SU-DHL-6 (cell line): ENCODE measurements at regions not wholly inside any gene's neighbourhood (a gene's known extent, or its start where the extent isn't known, plus 50 kb on each side); places are given as distances from the start of the nearest gene placed in this dataset.

Source experiments
- H2AFZ ChIP-seq: fragments of 200-600 bp; sonication (generic); 2 replicates; pipeline ENCODE4 v1.6.1; 2014; ENCODE audit warnings: low read depth, mild to moderate bottlenecking, moderate library complexity, mixed read lengths, antibody characterized with exemption, low read length; ENCODE audit not compliant: severe bottlenecking
- H3F3A ChIP-seq: fragments of 200-600 bp; shearing (Covaris generic); 2 replicates; pipeline ENCODE4 v1.6.0; 2016; ENCODE audit warnings: antibody characterized with exemption, mild to moderate bottlenecking; ENCODE audit not compliant: insufficient read depth
- H3K27ac ChIP-seq: fragments of 200-600 bp; sonication (generic); 2 replicates; pipeline ENCODE4 v1.5.1; 2016; ENCODE audit warnings: low read depth, mild to moderate bottlenecking, low read length, moderate library complexity, mixed read lengths
- H3K27me3 ChIP-seq: fragments of 200-600 bp; sonication (generic), shearing (Covaris generic); 2 replicates; pipeline ENCODE4 v1.6.0; 2014; ENCODE audit warnings: mild to moderate bottlenecking, low read length
- H3K36me3 ChIP-seq: fragments of 200-600 bp; sonication (generic); 2 replicates; pipeline ENCODE4 v1.6.1; 2014; ENCODE audit warnings: mild to moderate bottlenecking, low read length, mixed read lengths
- H3K4me2 ChIP-seq: fragments of 300-600, 200-600 bp; shearing (Covaris generic), sonication (generic); 2 replicates; pipeline ENCODE4 v1.6.0; 2014; ENCODE audit warnings: low read length, low read depth, mild to moderate bottlenecking; ENCODE audit not compliant: poor library complexity, severe bottlenecking
- H3K4me3 ChIP-seq: fragments of 200-600 bp; sonication (generic); 2 replicates; pipeline ENCODE4 v1.5.1; 2014; ENCODE audit warnings: antibody characterized with exemption, low read length, mild to moderate bottlenecking, mixed read lengths; ENCODE audit not compliant: insufficient read depth, poor library complexity, severe bottlenecking
- H3K79me2 ChIP-seq: fragments of 200-600 bp; sonication (generic); 2 replicates; pipeline ENCODE4 v1.6.1; 2014; ENCODE audit warnings: mild to moderate bottlenecking, low read length, moderate library complexity; ENCODE audit not compliant: insufficient read depth
- H3K9ac ChIP-seq: fragments of 200-600 bp; sonication (generic); 2 replicates; pipeline ENCODE4 v1.7.0; 2014; ENCODE audit warnings: mild to moderate bottlenecking, low read length
- H3K9me2 ChIP-seq: fragments of 200-600 bp; sonication (generic); replicated peaks from 2 replicates; pipeline ENCODE4 v1.6.1; 2014; ENCODE audit warnings: low read length; ENCODE audit not compliant: insufficient read depth
- H3K9me3 ChIP-seq: fragments of 200-600 bp; sonication (generic); 2 replicates; pipeline ENCODE4 v1.6.1; 2014; ENCODE audit warnings: low read length, mixed read lengths; ENCODE audit not compliant: insufficient read depth
- H4K20me1 ChIP-seq: fragments of 200-600 bp; sonication (generic); 2 replicates; pipeline ENCODE4 v1.6.1; 2014; ENCODE audit warnings: low read depth, mild to moderate bottlenecking, antibody characterized with exemption, low read length, moderate library complexity, mixed read lengths
- CTCF ChIP-seq: fragments of 200-600 bp; sonication (generic); IDR thresholded peaks from one replicate; pipeline ENCODE4 v1.5.1; 2017; ENCODE audit warnings: antibody characterized with exemption, mild to moderate bottlenecking, low read length, moderate library complexity; ENCODE audit not compliant: insufficient read depth, poor library complexity, severe bottlenecking
- EZH2phosphoT487 ChIP-seq: fragments of 200-600 bp; sonication (generic), shearing (Covaris generic); conservative IDR thresholded peaks from 2 replicates; pipeline ENCODE4 v1.6.1; 2018; ENCODE audit warnings: mild to moderate bottlenecking, antibody characterized with exemption, low read length, moderate library complexity, mixed read lengths

GRCh38 chr18:29104671-29105070 is 927.7 kb upstream of the CDH2 start:
- Histone ChIP-seq H3K27ac (no peak overlapping the region), H3K27me3 (no peaks in the 10 kb centered on the region), H3K79me2 (no peaks in the 10 kb centered on the region), H3K4me2 (no peak overlapping the region), H4K20me1 (no peaks in the 10 kb centered on the region), H3K9ac (no peak overlapping the region), H3K4me3 (no peak overlapping the region), H3K9me2 (no peaks in the 10 kb centered on the region), H3F3A (no peaks in the 10 kb centered on the region), H3K9me3 (no peaks in the 10 kb centered on the region), H3K36me3 (no peaks in the 10 kb centered on the region), H2AFZ (no peak overlapping the region)
- no peak for TF ChIP-seq CTCF
- TF ChIP-seq EZH2phosphoT487 = no peak

- TF ChIP-seq CTCF (no peak), EZH2phosphoT487 (no peak)
- H3K27ac ChIP-seq = no peak overlapping the region
These were observed 927.3 kb upstream of the CDH2 start for GRCh38 chr18:29104227-29104626.

GRCh38 chr18:29096079-29096770 is 919.3 kb upstream of the CDH2 start:
- Histone ChIP-seq H3K27ac (no peak overlapping the region), H3K4me2 (no peak overlapping the region), H3K9me3 (0 out of 2 replicates have a peak, but pooled peaks cover 5% of the 10 kb centered on the region), H3F3A (no peaks in the 10 kb centered on the region), H4K20me1 (no peaks in the 10 kb centered on the region), H3K4me3 (no peak overlapping the region), H3K9me2 (no peaks in the 10 kb centered on the region), H3K9ac (no peak overlapping the region), H3K27me3 (no peaks in the 10 kb centered on the region), H3K36me3 (no peaks in the 10 kb centered on the region; the same call in 1 of the 2 replicates), H2AFZ (no peak overlapping the region), H3K79me2 (no peaks in the 10 kb centered on the region)
- TF ChIP-seq EZH2phosphoT487 (no peak), CTCF (no peak)

More at GRCh38 chr18:29104227-29104626, 927.3 kb upstream of the CDH2 start:
- no peaks in the 10 kb centered on the region for H3K36me3 ChIP-seq
- H2AFZ ChIP-seq = no peak overlapping the region
- H3K9ac ChIP-seq = no peak overlapping the region
- H3K4me3 ChIP-seq = no peak overlapping the region
- no peaks in the 10 kb centered on the region for H3K79me2 ChIP-seq
- no peaks in the 10 kb centered on the region for H3K9me2 ChIP-seq
- H4K20me1 ChIP-seq = no peaks in the 10 kb centered on the region
- no peak overlapping the region for H3K4me2 ChIP-seq
- H3F3A ChIP-seq = no peaks in the 10 kb centered on the region
- no peaks in the 10 kb centered on the region for H3K27me3 ChIP-seq
- 0 out of 2 replicates have a peak, but pooled peaks cover under 1% of the 10 kb centered on the region for H3K9me3 ChIP-seq
